Astrocyte (in vitro differentiated cells and primary cell): ENCODE measurements at regions not wholly inside any gene's neighbourhood (a gene's known extent, or its start where the extent isn't known, plus 50 kb on each side); places are given as distances from the start of the nearest gene placed in this dataset.
A peak's percentile ranks its signal among the peaks of the same experiment; 100 is the strongest.

Experiments used
- DNase-seq: peaks from one replicate; pipeline ENCODE4 v3.0.0-alpha.2; 2010; ENCODE audit warnings: low read depth
- FAIRE-seq: peaks from 2 replicates; lab custom pipeline; 2011; peaks lifted over from hg19 to GRCh38; lab: Jason Lieb, UNC
- H2AFZ ChIP-seq: 2 replicates; pipeline ENCODE4 v1.6.0; 2012; ENCODE audit warnings: low read depth, low read length, inconsistent platforms
- H3K27ac ChIP-seq: 2 replicates; pipeline ENCODE4 v1.5.1; 2011; ENCODE audit warnings: low read depth, low read length, inconsistent platforms
- H3K27me3 ChIP-seq: 2 replicates; pipeline ENCODE4 v1.6.0; 2011; ENCODE audit warnings: low read length, inconsistent platforms; ENCODE audit not compliant: insufficient read depth
- H3K36me3 ChIP-seq: 2 replicates; pipeline ENCODE4 v1.5.1; 2011; ENCODE audit warnings: low read length, inconsistent platforms; ENCODE audit not compliant: insufficient read depth
- H3K4me1 ChIP-seq: 2 replicates; pipeline ENCODE4 v1.5.1; 2011; ENCODE audit warnings: low read length, inconsistent platforms; ENCODE audit not compliant: insufficient read depth
- H3K4me2 ChIP-seq: 2 replicates; pipeline ENCODE4 v1.6.0; 2012; ENCODE audit warnings: low read length, inconsistent platforms
- H3K4me3 ChIP-seq: 2 replicates; pipeline ENCODE4 v1.5.1; 2011; ENCODE audit warnings: low read depth, mild to moderate bottlenecking, low read length, inconsistent platforms; ENCODE audit not compliant: insufficient read depth
- H3K79me2 ChIP-seq: 2 replicates; pipeline ENCODE4 v1.6.0; 2012; ENCODE audit warnings: mild to moderate bottlenecking, low read length, inconsistent platforms; ENCODE audit not compliant: insufficient read depth
- H3K9ac ChIP-seq: 2 replicates; pipeline ENCODE4 v1.6.0; 2012; ENCODE audit warnings: mild to moderate bottlenecking, low read length, inconsistent platforms
- H3K9me3 ChIP-seq: 2 replicates; pipeline ENCODE4 v1.5.1; 2012; ENCODE audit warnings: low read depth, mild to moderate bottlenecking, low read length, inconsistent platforms; ENCODE audit not compliant: insufficient read depth
- H4K20me1 ChIP-seq: 2 replicates; pipeline ENCODE4 v1.6.0; 2012; ENCODE audit warnings: low read length, inconsistent platforms; ENCODE audit not compliant: insufficient read depth
- H3K27ac Mint-ChIP-seq: one replicate; pipeline ENCODE4 v1.8.0; 2021; ENCODE audit warnings: mild to moderate bottlenecking, mixed read lengths; ENCODE audit not compliant: unreplicated experiment
- H3K27me3 Mint-ChIP-seq: one replicate; pipeline ENCODE4 v1.8.0; 2021; ENCODE audit warnings: low read depth, mixed read lengths; ENCODE audit not compliant: unreplicated experiment
- H3K36me3 Mint-ChIP-seq: one replicate; pipeline ENCODE4 v1.8.0; 2021; ENCODE audit warnings: low read depth, mixed read lengths; ENCODE audit not compliant: unreplicated experiment
- H3K4me1 Mint-ChIP-seq: one replicate; pipeline ENCODE4 v1.8.0; 2021; ENCODE audit warnings: low read depth, mixed read lengths; ENCODE audit not compliant: unreplicated experiment
- H3K4me3 Mint-ChIP-seq: one replicate; pipeline ENCODE4 v1.8.0; 2021; ENCODE audit warnings: mild to moderate bottlenecking, moderate library complexity, mixed read lengths; ENCODE audit not compliant: unreplicated experiment
- H3K9me3 Mint-ChIP-seq: one replicate; pipeline ENCODE4 v1.8.0; 2021; ENCODE audit warnings: mild to moderate bottlenecking, mixed read lengths; ENCODE audit not compliant: unreplicated experiment
- EZH2 ChIP-seq: IDR thresholded peaks from 2 replicates; pipeline ENCODE4 v1.6.1; 2012; ENCODE audit warnings: mild to moderate bottlenecking, low read length, inconsistent platforms; ENCODE audit not compliant: insufficient read depth
- TF ChIP-seq, protein P1 (sequence below): IDR thresholded peaks from 2 replicates; pipeline ENCODE4 v1.5.1; 2011; ENCODE audit warnings: low read depth, mild to moderate bottlenecking, inconsistent platforms, low read length, moderate library complexity; ENCODE audit not compliant: insufficient read depth

DNA sequence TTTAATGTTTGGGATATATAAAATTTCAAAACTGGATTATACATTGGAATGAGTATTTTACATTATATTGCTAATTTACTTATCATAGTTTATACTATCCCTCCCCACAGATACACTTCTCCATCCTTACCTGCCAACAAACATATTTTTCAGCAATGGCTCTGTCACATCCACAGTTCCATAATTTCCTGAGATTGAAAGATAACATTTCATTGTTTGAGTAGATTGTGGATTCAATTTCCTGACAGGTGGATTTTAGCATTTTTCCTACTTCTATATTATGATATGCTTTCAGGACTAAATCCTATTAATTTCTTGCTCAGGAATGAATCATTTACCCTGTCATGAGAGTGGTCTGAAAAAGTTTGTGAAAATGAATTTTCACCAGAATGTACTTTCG lies 115.3 kb upstream of the KLHL4 start:
- no peaks in the 10 kb centered on the region for H3K9me3 ChIP-seq
- TF ChIP-seq, protein P1, sequence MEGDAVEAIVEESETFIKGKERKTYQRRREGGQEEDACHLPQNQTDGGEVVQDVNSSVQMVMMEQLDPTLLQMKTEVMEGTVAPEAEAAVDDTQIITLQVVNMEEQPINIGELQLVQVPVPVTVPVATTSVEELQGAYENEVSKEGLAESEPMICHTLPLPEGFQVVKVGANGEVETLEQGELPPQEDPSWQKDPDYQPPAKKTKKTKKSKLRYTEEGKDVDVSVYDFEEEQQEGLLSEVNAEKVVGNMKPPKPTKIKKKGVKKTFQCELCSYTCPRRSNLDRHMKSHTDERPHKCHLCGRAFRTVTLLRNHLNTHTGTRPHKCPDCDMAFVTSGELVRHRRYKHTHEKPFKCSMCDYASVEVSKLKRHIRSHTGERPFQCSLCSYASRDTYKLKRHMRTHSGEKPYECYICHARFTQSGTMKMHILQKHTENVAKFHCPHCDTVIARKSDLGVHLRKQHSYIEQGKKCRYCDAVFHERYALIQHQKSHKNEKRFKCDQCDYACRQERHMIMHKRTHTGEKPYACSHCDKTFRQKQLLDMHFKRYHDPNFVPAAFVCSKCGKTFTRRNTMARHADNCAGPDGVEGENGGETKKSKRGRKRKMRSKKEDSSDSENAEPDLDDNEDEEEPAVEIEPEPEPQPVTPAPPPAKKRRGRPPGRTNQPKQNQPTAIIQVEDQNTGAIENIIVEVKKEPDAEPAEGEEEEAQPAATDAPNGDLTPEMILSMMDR = no peak
- TF ChIP-seq EZH2 = no peak
- Mint-ChIP-seq H3K4me1 (no peaks in the 10 kb centered on the region), H3K27me3 (no peaks in the 10 kb centered on the region), H3K9me3 (no peaks in the 10 kb centered on the region), H3K36me3 (no peaks in the 10 kb centered on the region), H3K27ac (no peak overlapping the region), H3K4me3 (no peak overlapping the region)
- no peak overlapping the region for H3K4me3 ChIP-seq
- H3K4me2 ChIP-seq = no peak overlapping the region
- H4K20me1 ChIP-seq = no peaks in the 10 kb centered on the region
- no peak for DNase-seq
- no peak overlapping the region for H3K9ac ChIP-seq
- no peak for FAIRE-seq
- H3K36me3 ChIP-seq = no peaks in the 10 kb centered on the region
- H3K4me1 ChIP-seq = no peaks in the 10 kb centered on the region
- H2AFZ ChIP-seq = no peak overlapping the region
- H3K27ac ChIP-seq = no peak overlapping the region
- H3K79me2 ChIP-seq = no peaks in the 10 kb centered on the region
- H3K27me3 ChIP-seq = no peaks in the 10 kb centered on the region

DNA sequence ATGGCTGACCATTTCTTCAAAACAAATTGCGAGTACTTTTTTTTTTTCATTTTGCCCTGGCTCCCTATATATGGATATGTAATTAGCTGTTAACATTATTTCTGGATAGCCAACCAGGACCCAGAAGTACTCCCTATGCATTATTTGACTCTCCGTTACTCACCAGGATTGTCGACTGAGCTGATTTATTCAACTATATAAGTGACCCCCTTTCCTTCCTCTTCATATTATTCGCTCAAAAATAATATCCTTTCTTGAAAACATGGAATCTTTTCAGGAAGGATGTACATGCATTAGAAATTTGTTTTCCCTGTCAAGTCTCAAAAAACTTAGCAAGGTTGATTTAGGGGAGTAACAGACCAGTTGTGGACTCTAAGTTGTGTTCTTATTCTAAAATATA lies 114.1 kb upstream of the KLHL4 start:
- Mint-ChIP-seq H3K9me3 (no peaks in the 10 kb centered on the region), H3K27ac (no peak overlapping the region), H3K27me3 (no peaks in the 10 kb centered on the region), H3K4me3 (no peak overlapping the region), H3K4me1 (no peaks in the 10 kb centered on the region), H3K36me3 (no peaks in the 10 kb centered on the region)
- no peaks in the 10 kb centered on the region for H3K36me3 ChIP-seq
- H3K4me2 ChIP-seq = no peak overlapping the region
- no peaks in the 10 kb centered on the region for H3K9me3 ChIP-seq
- H3K27me3 ChIP-seq = no peaks in the 10 kb centered on the region
- no peak overlapping the region for H2AFZ ChIP-seq
- no peak for FAIRE-seq
- H3K79me2 ChIP-seq = no peaks in the 10 kb centered on the region
- no peak overlapping the region for H3K9ac ChIP-seq
- no peaks in the 10 kb centered on the region for H4K20me1 ChIP-seq
- DNase-seq = no peak
- H3K27ac ChIP-seq = no peak overlapping the region
- no peak for TF ChIP-seq EZH2
- TF ChIP-seq, protein P1 = no peak
- H3K4me1 ChIP-seq = no peaks in the 10 kb centered on the region
- no peak overlapping the region for H3K4me3 ChIP-seq

DNA sequence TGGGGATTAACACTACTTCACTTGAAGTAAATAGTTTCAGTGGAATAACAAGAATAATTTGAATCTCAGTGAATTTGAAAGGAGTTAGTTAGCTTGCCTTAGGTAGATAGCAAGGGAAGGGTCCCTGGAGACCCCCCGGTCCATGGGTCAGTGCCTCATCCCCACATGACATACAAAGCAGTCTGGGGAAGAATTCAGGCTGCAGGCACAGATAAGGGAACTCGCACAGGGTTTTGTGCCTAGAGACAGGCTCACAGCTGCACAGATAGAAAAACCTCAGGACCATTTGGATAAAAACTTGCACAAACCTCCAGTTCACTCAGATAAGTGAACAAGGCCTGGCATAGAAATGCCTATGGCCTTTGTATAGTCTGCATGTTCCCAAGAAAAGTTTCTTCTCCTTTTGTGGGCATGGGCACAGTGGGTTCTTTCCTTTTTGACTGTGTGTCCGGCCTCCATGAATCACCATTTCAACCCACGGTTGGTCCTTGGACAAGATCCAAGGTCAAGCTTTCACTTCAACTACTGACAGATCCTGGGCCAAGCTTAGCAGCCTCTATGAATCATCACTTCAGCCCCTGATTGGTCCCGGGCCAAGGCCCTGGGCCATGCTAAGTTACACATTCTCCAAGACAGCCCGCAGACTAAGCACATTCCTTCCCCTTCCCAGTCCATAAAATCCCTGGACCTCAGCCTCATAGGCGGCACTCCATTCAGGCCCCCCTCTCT lies 108.3 kb upstream of the KLHL4 start:
- Histone ChIP-seq H2AFZ (no peak overlapping the region), H3K9ac (no peak overlapping the region)
- no peak overlapping the region for H3K4me3 Mint-ChIP-seq

More for the DNA sequence above, 108.3 kb upstream of the KLHL4 start:
- peak overlapping the region; percentile 68 for H3K4me2 ChIP-seq
- no peaks in the 10 kb centered on the region for H3K27me3 ChIP-seq
- Mint-ChIP-seq H3K27me3 (no peaks in the 10 kb centered on the region), H3K4me1 (peaks cover 10% of the 10 kb centered on the region), H3K9me3 (no peaks in the 10 kb centered on the region), H3K36me3 (no peaks in the 10 kb centered on the region), H3K27ac (peak overlapping the region; percentile 89)
- H3K4me1 ChIP-seq = peaks cover 4% of the 10 kb centered on the region
- no peaks in the 10 kb centered on the region for H3K79me2 ChIP-seq
- H4K20me1 ChIP-seq = no peaks in the 10 kb centered on the region
- H3K4me3 ChIP-seq = no peak overlapping the region
- FAIRE-seq (peak; percentile 92), DNase-seq (peak; percentile 90)
- H3K9me3 ChIP-seq = no peaks in the 10 kb centered on the region
- no peaks in the 10 kb centered on the region for H3K36me3 ChIP-seq
- H3K27ac ChIP-seq = no peak overlapping the region
- no peak for TF ChIP-seq EZH2
- TF ChIP-seq, protein P1 = no peak
